ENCODE measurements at regions not wholly inside any gene's neighbourhood (a gene's known extent, or its start where the extent isn't known, plus 50 kb on each side); places are given as distances from the start of the nearest gene placed in this dataset.
"Not testable (repeated sequence)": the region's sequence is repeated elsewhere in the genome, so short reads cannot be mapped to it uniquely, and the experiment has no call there.

DNA sequence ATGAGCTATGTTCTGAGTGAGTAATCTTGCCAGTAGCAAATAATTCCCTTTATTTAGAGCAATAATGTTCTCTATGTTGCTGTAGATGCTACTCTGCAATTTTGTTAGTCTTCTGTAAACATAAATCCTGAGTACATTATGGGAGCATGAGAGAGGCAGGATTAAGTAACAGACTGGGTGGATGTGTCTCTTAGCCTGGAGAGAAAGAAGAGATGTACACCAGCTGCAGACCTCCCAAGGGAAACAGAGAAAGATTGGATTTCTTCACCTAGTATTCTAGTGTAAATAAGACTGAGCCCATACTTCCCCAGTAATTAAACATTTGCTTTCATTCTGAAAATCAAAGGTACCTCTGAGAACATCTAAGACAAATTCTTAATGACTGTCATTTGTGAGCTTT is 564.0 kb downstream of the TRHDE start:
- no peak for DNase-seq (ENCODE audit: low spot score)
- intact Hi-C loops (cut with DNase I) = no loop called here

DNA sequence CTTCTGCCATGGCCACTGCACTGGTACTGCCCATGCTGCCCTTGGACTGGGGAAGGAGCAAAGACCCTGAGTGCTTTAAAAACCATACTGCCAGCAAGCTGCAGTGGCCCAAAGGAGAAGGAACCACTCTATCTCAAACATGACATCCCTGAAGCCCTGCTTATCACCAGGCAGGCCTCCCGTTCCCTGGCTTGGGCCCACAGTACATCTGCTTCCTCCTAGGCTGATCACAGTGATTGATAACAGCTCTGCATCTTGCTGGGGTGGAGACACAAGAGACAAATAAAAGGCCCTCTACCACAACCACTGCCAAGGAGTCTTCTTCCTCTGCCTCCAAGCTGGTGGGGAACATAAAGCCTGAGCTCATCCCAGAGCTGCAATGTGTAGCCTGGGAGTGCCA is 567.5 kb downstream of the TRHDE start:
- intact Hi-C loops (cut with DNase I) = loop anchor here in 1 of 2 donors (1.0 kb wide), 1 partner anchor 44 kb away; no protein-coding TSS in a partner anchor
- DNase-seq (ENCODE audit: low spot score) = no peak

DNA sequence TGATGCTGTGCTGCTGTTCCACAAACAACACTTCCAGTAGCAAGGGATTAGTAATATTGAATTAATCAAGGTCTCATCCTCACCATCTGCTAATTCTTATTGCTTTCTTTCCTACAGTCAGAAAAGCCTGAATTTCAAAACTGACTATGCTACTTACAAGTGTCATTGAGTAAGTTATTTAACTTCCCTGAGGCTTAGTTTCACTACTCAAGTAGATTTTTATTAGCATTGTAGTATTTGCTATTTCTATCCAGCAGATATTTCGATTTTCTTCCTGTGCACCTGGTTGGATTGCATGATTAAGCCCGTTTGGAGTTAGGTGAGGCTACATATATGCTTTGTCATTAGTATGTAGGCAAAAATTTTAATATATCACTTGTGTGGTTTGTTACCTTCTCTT is 591.5 kb downstream of the TRHDE start:
- DNase-seq (ENCODE audit: low spot score) = no peak
- intact Hi-C loops (cut with DNase I) = no loop called here

DNA sequence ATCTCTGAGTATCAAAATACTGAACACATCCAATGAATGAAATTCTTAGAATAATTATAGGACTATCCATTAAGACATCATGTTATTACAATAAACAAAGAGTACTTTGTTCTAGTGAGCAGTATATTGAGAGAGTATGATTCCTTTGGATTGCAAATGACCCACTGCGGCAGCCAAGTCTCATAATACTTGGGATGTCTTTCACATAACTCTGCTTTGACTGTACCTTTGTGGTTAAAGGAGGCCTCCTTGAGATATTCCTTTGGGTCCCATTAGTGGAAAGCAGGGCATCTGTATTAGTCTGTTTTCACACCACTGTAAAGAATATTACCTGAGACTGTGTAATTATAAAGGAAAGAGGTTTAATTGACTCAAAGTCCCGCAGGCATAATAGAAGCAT is 593.8 kb downstream of the TRHDE start:
- no peak for DNase-seq (ENCODE audit: low spot score)
- intact Hi-C loops (cut with DNase I) = no loop called here

DNA sequence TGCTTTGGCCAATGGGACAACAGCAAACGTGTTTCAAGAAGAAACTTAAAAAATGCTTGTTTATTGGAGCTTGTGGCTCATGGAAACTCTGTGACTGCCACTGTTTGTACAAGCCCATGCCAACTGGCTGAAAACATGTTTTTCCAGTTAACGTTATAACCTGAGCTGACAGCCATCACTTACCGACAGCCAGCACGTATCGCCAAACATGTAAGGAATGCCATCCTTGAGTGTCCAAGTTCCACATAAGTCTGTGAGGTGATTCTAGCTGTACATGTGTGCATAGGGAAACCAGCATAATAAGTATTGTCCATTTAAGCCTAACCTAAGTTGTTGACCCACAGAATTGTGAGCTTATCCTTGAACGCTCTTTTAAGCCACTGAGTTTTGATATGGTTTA is 596.9 kb downstream of the TRHDE start:
- no peak for DNase-seq (ENCODE audit: low spot score)
- intact Hi-C loops (cut with DNase I) = no loop called here

DNA sequence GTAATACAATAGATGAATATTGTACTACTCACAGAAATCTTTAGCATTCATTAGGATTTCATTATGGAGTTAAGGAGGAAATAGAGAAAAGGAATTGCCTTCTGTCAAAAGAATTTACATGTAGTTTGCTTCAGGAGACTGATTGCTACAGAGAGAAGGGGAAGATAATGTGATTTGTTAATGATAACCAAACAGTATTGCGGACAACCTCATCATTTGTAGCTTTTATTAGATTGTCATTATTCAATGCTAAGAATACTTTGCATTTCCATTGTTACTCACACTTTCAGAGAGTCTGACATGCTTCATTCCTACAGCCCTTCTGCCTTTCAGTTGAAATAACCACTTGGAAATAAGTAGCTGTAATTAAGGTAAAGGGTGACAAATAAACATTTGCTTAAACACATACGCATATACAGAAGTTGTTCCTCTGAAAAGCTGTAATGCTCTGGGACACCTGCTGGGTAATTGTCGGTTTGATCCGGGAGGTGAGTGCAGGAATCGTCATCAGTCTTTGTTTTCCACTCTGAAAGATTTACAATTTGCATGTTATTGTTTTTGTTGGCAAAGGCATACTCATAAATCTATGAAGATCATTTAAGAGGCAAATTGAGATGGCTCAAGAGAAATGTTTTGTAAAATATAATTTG is 600.2 kb downstream of the TRHDE start:
- intact Hi-C loops (cut with DNase I) = no loop called here
- DNase-seq (ENCODE audit: low spot score) = no peak

DNA sequence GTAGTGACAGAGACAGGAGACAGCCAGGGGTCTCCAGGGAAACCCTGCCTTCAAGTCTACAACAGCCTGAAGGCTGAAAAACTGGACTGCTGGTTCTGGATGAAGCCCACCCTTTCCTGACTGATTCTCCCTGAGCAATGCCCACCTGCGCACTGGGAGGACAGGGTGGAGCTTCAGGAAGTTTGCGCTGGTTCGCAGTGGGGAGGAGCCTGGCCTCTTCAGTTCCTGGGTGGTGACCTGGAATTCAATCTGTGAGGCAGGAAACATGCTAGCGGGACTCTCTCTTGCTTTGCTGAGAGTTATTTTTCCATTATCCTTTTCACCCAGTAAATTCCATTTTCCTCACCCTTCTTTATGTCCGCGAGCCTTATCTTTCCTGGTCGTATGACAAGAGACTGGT is 600.8 kb downstream of the TRHDE start:
- intact Hi-C loops (cut with DNase I) = no loop called here
- no peak for DNase-seq (ENCODE audit: low spot score)

DNA sequence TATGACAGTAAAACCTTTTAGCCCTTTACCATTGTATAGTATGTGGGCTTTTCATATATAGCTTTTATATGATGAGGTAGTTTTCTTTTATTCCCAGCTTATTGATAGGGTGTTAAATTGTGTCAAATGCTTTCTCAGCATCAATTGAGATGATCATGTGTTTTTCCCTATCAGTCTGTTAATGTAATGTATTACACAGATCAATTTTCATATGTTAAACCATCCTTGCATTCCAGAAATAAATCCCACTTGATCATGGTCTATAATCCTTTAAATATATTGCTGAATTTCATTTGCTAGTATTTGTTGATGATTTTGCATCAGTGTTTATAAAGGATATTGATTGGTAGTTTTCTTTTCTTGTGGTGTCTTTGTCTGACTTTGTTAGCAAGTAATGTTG is 603.9 kb downstream of the TRHDE start:
- DNase-seq (ENCODE audit: low spot score) = no peak
- intact Hi-C loops (cut with DNase I) = no loop called here

DNA sequence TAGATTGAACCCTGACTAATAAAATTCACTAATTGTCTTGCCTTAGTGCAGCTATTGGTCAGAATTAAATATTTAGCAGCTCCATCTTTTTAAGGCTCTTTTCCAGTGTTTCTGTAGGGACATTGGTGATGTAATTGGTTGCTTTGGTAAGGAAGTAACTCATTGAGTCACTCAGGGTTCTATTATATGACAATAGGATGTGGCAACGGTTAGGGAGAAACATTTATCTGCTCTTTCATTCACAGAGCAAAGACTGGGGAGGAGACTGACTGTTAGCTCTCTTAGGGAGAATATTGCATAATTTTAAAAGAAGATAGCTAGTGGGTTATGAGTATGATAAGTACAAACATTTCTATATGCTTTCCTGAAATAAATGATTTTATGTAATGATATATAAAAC is 616.5 kb downstream of the TRHDE start:
- intact Hi-C loops (cut with DNase I) = no loop called here
- no peak for DNase-seq (ENCODE audit: low spot score)

DNA sequence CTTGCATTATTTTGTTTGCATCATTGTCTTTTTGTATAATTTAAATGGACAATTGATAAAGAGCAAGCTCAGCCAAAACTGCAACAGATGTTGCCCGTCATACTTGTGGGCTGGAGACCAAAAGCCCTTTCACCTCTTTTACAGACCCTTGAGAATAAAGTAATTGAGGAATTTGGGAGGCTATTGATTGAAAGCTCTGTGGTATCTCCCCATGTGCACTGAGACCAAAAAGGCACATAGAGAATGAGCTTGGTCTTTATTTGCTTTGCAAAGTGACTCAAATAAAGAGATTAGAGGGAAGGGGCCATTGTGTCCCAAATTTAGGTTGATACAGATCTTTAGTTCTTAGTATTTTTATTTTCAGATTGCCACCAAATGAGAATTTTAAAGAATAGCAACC is 617.6 kb downstream of the TRHDE start:
- DNase-seq (ENCODE audit: low spot score) = no peak
- intact Hi-C loops (cut with DNase I) = loop anchor here in 1 of 2 donors (5.0 kb wide), 1 partner anchor 262 kb away; no protein-coding TSS in a partner anchor

DNA sequence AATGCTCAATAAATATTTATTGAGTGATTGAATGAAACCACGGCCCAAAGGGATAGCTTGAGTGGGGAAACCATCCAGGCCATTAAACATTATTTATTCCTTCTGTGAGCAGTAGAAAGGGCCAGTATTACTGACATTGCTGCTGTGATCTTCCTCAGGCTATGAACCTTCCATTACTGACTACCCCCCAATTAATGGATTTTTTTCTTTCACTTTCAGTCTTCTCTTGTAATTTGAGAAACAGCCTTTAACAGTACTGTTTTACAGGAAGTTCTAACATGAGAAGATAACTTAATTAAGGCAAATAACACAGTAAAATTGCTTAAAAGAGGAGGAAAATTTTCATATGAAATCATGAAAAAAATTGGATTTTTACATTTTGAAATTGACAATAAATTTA is 629.5 kb downstream of the TRHDE start:
- DNase-seq (ENCODE audit: low spot score) = no peak

DNA sequence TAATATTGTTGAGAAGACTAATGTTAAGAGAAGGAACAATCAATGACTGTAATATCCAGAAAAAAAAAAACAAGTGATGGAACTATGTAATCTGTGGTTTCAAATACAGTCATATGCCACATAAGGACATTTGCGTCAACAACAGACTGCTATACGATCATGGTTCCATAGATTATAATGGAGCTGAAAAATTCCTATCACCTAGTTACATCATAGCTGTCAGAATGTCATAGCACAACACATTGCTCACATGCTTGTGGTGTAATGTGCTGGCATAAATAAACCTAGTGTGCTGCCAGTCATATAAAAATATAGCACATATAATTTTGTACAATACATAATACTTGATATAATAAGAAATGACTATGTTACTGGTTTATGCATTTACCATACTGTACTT is 653.5 kb downstream of the TRHDE start:
- DNase-seq (ENCODE audit: low spot score) = no peak
- intact Hi-C loops (cut with DNase I) = no loop called here

More for the DNA sequence above, 629.5 kb downstream of the TRHDE start:
- intact Hi-C loops (cut with DNase I) = no loop called here

DNA sequence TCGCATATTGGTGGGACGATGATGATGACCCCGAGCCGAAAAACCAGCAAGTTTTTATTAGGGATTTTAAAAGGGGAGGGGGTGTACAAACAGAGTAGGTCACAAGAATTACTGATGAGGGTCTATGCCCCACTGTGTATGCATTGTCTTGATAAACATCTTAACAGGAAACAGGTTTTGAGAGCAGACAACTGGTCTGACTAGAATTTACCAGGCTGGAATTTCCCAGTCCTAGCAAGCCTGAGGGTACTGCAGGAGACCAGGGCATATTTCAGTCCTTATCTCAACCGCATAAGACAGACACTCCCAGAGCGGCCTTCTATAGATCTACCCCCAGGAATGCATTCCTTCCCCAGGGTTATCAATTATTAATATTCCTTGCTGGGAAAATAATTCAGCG is 659.7 kb downstream of the TRHDE start:
- intact Hi-C loops (cut with DNase I); DNase-seq (ENCODE audit: low spot score): not testable (repeated sequence)

DNA sequence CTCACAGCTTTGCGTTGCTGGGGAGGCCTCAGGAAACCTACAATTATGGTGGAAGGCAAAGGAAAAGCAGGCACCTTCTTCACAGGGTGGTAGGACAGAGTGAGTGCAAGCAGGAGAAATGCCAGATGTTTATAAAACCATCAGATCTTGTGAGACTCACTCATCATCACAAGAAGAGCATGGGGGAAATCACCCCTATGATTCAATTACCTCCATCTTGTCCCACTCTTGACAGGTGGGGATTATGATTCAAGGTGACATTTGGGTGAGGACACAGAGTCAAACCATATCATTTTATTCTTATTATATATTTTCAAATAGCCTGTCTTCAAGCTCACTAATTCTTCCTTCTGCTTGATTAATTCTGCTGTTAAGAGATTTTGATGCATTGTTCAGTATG is 665.3 kb downstream of the TRHDE start:
- DNase-seq (ENCODE audit: low spot score) = no peak
- intact Hi-C loops (cut with DNase I) = no loop called here

DNA sequence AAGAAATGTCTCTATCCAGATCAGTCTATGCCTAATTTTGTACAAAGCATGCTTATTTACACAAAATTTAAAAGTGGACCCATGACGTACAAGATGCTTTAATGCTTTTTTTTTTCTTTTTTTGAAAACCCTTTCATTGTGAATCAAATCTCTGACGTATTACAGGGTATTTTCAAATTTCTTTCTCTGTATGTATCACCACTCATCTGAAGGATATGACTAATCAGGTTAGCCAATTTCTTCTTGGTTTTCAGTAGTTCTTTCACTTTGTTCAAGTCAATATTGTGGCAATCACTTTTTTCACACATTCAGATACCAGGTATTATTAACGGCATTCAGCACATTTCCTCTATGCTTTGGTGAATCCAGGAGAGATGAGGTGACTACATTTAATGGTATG is 685.3 kb downstream of the TRHDE start:
- intact Hi-C loops (cut with DNase I) = no loop called here
- DNase-seq (ENCODE audit: low spot score) = no peak

DNA sequence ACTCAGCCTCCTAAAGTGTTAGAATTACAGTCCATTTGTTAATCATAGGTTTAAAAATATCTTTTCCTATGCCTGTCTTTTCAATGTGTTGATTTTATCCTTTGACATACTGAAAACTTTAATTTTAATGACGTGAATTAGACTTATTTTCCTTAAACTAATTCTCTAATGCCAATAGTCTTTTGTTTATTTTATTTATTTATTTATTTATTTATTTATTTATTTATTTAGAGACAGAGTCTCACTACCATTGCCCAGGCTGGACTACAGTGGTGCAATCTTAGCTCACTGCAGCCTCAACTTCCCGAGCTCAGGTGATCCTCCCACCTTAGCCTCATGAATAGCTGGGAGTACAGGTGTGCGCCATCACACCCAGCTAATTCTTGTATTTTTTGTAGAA is 694.5 kb downstream of the TRHDE start:
- DNase-seq (ENCODE audit: low spot score) = no peak
- intact Hi-C loops (cut with DNase I) = no loop called here

DNA sequence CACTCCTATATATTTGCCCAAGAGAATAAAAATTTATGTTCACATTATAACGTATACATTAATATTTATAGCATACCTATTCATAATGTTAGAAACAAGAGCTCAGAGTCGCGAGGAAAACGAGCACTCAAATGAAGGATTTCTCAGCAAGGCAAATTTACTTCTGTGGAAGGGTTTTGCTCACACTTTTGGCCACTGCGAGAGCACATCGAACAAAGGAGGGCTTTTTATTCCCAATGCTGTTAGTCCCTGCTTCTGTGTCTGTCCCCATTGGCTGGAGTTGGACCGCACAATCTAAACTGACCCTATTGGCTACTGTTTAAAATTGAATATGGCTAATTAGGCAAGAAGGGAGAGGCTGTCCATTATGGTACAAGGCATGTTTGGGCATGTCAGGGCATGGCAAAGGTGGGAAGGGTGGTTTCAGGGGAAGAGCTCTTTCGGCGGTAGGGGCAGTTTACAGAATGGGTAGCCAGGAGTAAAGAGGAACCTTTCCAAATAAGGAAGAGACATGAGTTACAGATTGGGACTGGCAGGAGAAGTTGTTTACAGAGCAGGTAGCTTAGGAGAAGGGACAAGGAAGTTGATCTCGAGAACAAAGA is 702.9 kb downstream of the TRHDE start:
- intact Hi-C loops (cut with DNase I) = no loop called here
- DNase-seq (ENCODE audit: low spot score) = no peak

DNA sequence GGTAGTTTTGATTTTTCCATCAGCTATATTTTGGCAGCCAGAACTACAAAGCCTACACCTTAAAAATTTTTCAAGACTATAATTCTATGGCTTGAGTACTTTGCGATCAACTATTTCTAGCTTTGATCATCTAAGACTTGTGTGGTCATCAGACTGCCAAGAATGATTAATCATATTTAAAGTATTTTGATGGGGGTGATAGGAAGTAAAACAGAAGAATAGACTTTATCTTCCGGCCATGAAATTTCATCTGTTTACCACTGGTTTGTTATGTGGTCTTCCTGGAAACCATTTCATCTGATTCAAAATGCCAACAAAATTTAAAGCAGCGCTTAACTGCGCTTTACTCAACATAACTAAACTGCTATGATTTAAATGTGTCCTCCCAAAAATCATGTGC is 706.8 kb downstream of the TRHDE start:
- DNase-seq (ENCODE audit: low spot score) = no peak

DNA sequence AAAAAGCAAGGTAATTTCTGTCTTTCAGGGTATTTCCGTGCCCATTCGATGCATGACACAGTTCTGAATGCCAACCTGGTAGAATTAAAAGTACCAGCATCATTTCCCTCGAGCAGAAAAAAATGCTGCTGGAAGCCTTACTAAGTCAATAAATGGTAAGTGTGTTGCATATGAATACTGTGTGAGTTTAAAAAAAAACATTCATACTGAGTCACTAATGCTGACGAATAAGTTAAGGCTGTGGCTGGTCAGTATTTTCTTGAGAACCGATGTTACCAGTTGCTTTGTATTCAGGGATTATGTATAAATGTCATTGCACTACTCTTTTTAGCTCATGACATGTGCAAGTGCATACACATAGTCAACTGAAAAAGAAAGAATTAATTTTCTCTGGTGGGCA is 710.2 kb downstream of the TRHDE start:
- intact Hi-C loops (cut with DNase I) = no loop called here
- DNase-seq (ENCODE audit: low spot score) = no peak

More for the DNA sequence above, 706.8 kb downstream of the TRHDE start:
- intact Hi-C loops (cut with DNase I) = no loop called here

DNA sequence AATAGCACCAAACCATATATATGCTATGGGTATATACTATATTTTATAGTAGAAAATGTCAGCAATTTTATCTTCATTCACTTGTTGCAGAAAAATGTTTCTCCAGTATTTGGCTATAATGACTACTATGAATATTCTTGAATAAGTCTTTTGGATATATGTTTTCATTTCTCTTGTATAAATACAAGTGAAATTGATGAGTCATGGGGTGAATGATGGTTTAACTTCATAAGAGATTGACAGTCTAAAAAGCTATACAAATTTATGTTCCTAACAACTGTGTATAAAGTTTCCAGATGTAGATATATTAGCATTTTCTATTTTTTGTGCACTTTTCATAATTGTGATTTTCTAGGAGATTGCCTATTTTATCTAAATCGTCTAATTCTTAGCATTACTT is 714.8 kb downstream of the TRHDE start:
- DNase-seq (ENCODE audit: low spot score) = no peak
- intact Hi-C loops (cut with DNase I) = no loop called here

DNA sequence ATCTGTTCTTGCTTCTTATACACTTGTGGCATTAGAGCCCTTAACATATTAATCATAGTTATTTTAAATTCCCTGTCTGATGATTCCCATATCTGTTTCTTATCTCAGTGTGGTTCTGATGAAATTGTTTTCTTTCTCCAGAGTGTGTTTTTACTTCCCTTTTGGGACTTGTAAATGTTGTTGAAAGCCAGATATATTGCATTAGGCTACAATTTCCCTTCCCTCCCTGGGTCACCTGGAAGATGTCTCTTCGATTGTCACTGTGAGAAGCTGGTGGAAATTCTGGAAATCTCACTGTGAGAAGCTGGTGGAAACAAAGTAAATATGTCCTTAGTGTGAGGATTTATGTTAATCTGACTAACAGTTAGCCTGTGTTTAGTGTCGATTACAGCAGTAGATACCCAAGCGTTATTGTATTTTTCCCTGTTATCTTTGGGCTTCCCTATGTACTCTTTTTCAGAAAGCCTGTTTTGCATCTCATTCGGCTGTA is 717.3 kb downstream of the TRHDE start:
- DNase-seq (ENCODE audit: low spot score) = no peak
- intact Hi-C loops (cut with DNase I) = no loop called here

Measured in posterior vena cava (tissue), 2 donors.